Amniotic stem cell (primary cell): ENCODE measurements at regions not wholly inside any gene's neighbourhood (a gene's known extent, or its start where the extent isn't known, plus 50 kb on each side); places are given as distances from the start of the nearest gene placed in this dataset.

Experiments used
- DNase-seq: peaks from one replicate; lab custom pipeline; 2025; lab: John Stamatoyannopoulos, UW

- DNase-seq: no peak
Measured at GRCh38 chr6:105573556-105573955, 170.7 kb upstream of the PREP start.

- no peak for DNase-seq
Measured at GRCh38 chr6:105573138-105573537, 170.3 kb upstream of the PREP start.

GRCh38 chr6:105570416-105570815 is 167.5 kb upstream of the PREP start:
- no peak for DNase-seq

GRCh38 chr6:105569706-105570105 is 166.8 kb upstream of the PREP start:
- DNase-seq: no peak

- no peak for DNase-seq
Measured at GRCh38 chr6:105568751-105569150, 165.9 kb upstream of the PREP start.

- no peak for DNase-seq
Measured at GRCh38 chr6:105568142-105568541, 165.3 kb upstream of the PREP start.

- no peak for DNase-seq
Measured at GRCh38 chr6:105567140-105567539, 164.3 kb upstream of the PREP start.

- no peak for DNase-seq
Measured at GRCh38 chr6:105566503-105566902, 163.6 kb upstream of the PREP start.

- DNase-seq: no peak
Measured at GRCh38 chr6:105564121-105564902, 161.4 kb upstream of the PREP start.

- DNase-seq: no peak
Measured at GRCh38 chr6:105562027-105562426, 159.1 kb upstream of the PREP start.

GRCh38 chr6:105561486-105561885 is 158.6 kb upstream of the PREP start:
- no peak for DNase-seq

GRCh38 chr6:105560611-105561066 is 157.8 kb upstream of the PREP start:
- no peak for DNase-seq

- no peak for DNase-seq
Measured at GRCh38 chr6:105557291-105557690, 154.4 kb upstream of the PREP start.

GRCh38 chr6:105553171-105553570 is 150.3 kb upstream of the PREP start:
- DNase-seq: no peak

- DNase-seq: no peak
Measured at GRCh38 chr6:105550955-105551620, 148.2 kb upstream of the PREP start.

- no peak for DNase-seq
Measured at GRCh38 chr6:105546754-105547153, 143.9 kb upstream of the PREP start.

- peak; percentile 21 for DNase-seq
Measured at GRCh38 chr6:105545947-105546731, 143.3 kb upstream of the PREP start.

GRCh38 chr6:105545228-105545920 is 142.5 kb upstream of the PREP start:
- DNase-seq: no peak

GRCh38 chr6:105539911-105540310 is 137.0 kb upstream of the PREP start:
- DNase-seq: no peak

GRCh38 chr6:105537981-105538578 is 135.2 kb upstream of the PREP start:
- DNase-seq: no peak

GRCh38 chr6:105536961-105537360 is 134.1 kb upstream of the PREP start:
- DNase-seq: no peak

GRCh38 chr6:105533301-105533700 is 130.4 kb upstream of the PREP start:
- no peak for DNase-seq
